ENCODE measurements at regions not wholly inside any gene's neighbourhood (a gene's known extent, or its start where the extent isn't known, plus 50 kb on each side); places are given as distances from the start of the nearest gene placed in this dataset.

DNA sequence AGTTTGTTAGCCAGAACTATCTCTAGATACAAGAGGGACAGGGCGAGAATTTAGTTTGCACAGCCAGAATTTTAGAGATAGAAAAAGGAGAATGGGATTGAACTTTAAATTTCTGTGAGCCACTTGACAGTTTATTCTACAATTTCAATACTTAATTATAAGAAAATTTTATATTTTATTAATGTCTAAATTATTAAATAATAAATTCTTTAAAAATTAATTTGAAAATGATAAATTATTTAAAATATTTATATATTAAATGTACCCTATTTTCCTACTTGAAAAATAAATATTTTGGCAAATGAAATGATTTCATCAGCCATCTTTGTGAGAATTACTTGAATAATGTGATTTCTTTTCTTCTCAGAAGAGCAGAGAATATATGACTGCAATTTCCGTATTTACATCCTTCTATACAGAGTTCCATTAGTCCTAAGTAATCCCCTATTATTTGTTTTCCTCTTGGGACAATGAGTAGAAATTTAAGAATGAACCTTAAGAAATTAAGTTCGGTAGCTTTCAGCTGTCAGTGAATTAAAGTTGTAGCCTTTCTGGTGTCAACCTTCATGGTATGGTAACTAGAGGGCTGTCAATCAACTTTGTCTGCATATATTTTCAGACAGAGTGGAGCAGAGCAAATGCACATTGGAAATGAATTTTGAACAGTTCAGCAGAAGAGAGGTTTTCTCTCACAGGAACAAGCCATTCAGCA lies 763.9 kb downstream of the PCDH18 start:
- TF ChIP-seq CTCF (conservative IDR thresholded peaks at IDR 0.05) (no peak), EZH2 (IDR thresholded peaks at IDR 0.05; ENCODE audit: low read depth) (no peak)

Data from PC-9 (cell line).